GM12878 (cell line): ENCODE measurements at regions not wholly inside any gene's neighbourhood (a gene's known extent, or its start where the extent isn't known, plus 50 kb on each side); places are given as distances from the start of the nearest gene placed in this dataset.

Source experiments
- ATAC-seq: fragments of 200-7000 bp; cut with Tn5 transposase; 3 replicates; pipeline ENCODE4 v1.9.1; 2020; ENCODE audit warnings: mild to moderate bottlenecking, moderate library complexity
- BruUV-seq: library from RNA; stranded (reverse); fragments of 400-500 nt; replicated peaks from 2 replicates; lab custom pipeline; 2021; lab: Mats Ljungman, UMichigan
- CTCF ChIA-PET: fragments of 300-600 bp; sonication (Branson Sonifier 250); formaldehyde crosslinking; extraction: SDS; loops from one replicate; lab custom pipeline; 2021; ENCODE audit warnings: inconsistent platforms; lab: Yijun Ruan, JAX
- POLR2A ChIA-PET: fragments of 350-600 bp; formaldehyde crosslinking; extraction: SDS; loops from one replicate; lab custom pipeline; 2021; ENCODE audit warnings: inconsistent platforms; lab: Charles Lee
- RAD21 ChIA-PET: fragments of 300-600 bp; sonication (Branson Sonifier 250); formaldehyde crosslinking; loops from one replicate; lab custom pipeline; 2023; ENCODE audit warnings: antibody characterized with exemption; ENCODE audit not compliant: unreplicated experiment; lab: Charles Lee
- SMC1A ChIA-PET: fragments of 300-600 bp; sonication (Branson Sonifier 250); formaldehyde crosslinking; loops from one replicate; lab custom pipeline; 2023; ENCODE audit not compliant: unreplicated experiment, uncharacterized antibody; lab: Charles Lee
- DNase-seq: peaks from one replicate; pipeline ENCODE4 v3.0.0-alpha.2; 2011; ENCODE audit warnings: low read depth, low spot score
- FAIRE-seq: peaks from 3 replicates; lab custom pipeline; 2011; peaks lifted over from hg19 to GRCh38; lab: Jason Lieb, UNC
- H2AFZ ChIP-seq: 2 replicates; pipeline ENCODE4 v1.6.0; 2011; ENCODE audit warnings: low read depth, low read length, control low read depth; ENCODE audit not compliant: control insufficient read depth
- H3K27ac ChIP-seq: 2 replicates; pipeline ENCODE4 v1.5.1; 2011; ENCODE audit warnings: control low read depth; ENCODE audit not compliant: control insufficient read depth, insufficient read depth
- H3K27me3 ChIP-seq, 2 experiments: replicated peaks in 1 of 2; 2 replicates each; pipeline versions ENCODE4 v1.6.0 to v1.6.1; 2011; ENCODE audit warnings: low read length in 1 of 2; ENCODE audit not compliant: control insufficient read depth in 2 of 2, insufficient read depth in 2 of 2
- H3K36me3 ChIP-seq, 2 experiments: 2 replicates each; pipeline ENCODE4 v1.5.1; 2011; ENCODE audit warnings: low read length in 1 of 2; ENCODE audit not compliant: control insufficient read depth in 2 of 2, insufficient read depth in 2 of 2
- H3K4me1 ChIP-seq: 2 replicates; pipeline ENCODE4 v1.6.1; 2011; ENCODE audit warnings: mild to moderate bottlenecking, low read length, moderate library complexity, mixed read lengths; ENCODE audit not compliant: control insufficient read depth, insufficient read depth
- H3K4me2 ChIP-seq: 2 replicates; pipeline ENCODE4 v1.6.0; 2011; ENCODE audit warnings: control low read depth; ENCODE audit not compliant: control insufficient read depth, insufficient read depth
- H3K4me3 ChIP-seq: fragments of 200-600 bp; sonication (generic); 2 replicates; pipeline ENCODE4 v1.5.1; 2016
- H3K79me2 ChIP-seq: 2 replicates; pipeline ENCODE4 v1.6.0; 2011; ENCODE audit warnings: low read length; ENCODE audit not compliant: control insufficient read depth, insufficient read depth
- H3K9ac ChIP-seq: 2 replicates; pipeline ENCODE4 v1.8.0; 2011; ENCODE audit warnings: low read length, control low read depth, mixed read lengths; ENCODE audit not compliant: control insufficient read depth, insufficient read depth
- H3K9me3 ChIP-seq: replicated peaks from 3 replicates; pipeline ENCODE4 v1.5.1; 2011; ENCODE audit warnings: mild to moderate bottlenecking, low read length; ENCODE audit not compliant: control insufficient read depth, insufficient read depth
- H4K20me1 ChIP-seq: 2 replicates; pipeline ENCODE4 v1.6.0; 2011; ENCODE audit not compliant: control insufficient read depth, insufficient read depth
- ATF7 ChIP-seq: fragments of 450-650 bp; IDR thresholded peaks from 2 replicates; pipeline ENCODE4 v1.6.1; 2016; ENCODE audit warnings: low read depth, mild to moderate bottlenecking
- CBX3 ChIP-seq: fragments of 200-600 bp; sonication (generic); IDR thresholded peaks from 2 replicates; pipeline ENCODE4 v1.6.1; 2016; ENCODE audit warnings: low read depth, borderline replicate concordance
- CHD4 ChIP-seq: fragments of 200-600 bp; sonication (generic); IDR thresholded peaks from 2 replicates; pipeline ENCODE4 v1.6.1; 2016; ENCODE audit warnings: mild to moderate bottlenecking
- EGR1 ChIP-seq, 2 experiments: IDR thresholded peaks; 1 replicate in 1 of 2; 2 replicates in 1 of 2; pipeline ENCODE4 v1.6.1; 2011 to 2012; ENCODE audit warnings: low read depth in 2 of 2, low read length in 2 of 2, borderline replicate concordance in 1 of 2, mild to moderate bottlenecking in 1 of 2, moderate library complexity in 1 of 2
- MEF2B ChIP-seq: fragments of 450-650 bp; IDR thresholded peaks from 2 replicates; pipeline ENCODE4 v1.6.1; 2018; ENCODE audit warnings: mild to moderate bottlenecking, moderate library complexity; ENCODE audit not compliant: partially characterized antibody, poor library complexity, severe bottlenecking
- NFYB ChIP-seq: IDR thresholded peaks from 2 replicates; pipeline ENCODE4 v1.6.1; 2011; ENCODE audit warnings: low read depth, mild to moderate bottlenecking, low read length, improper control_type of control experiment, moderate library complexity; ENCODE audit not compliant: insufficient read depth
- POLR2AphosphoS5 ChIP-seq: IDR thresholded peaks from 2 replicates; pipeline ENCODE4 v1.6.1; 2011; ENCODE audit warnings: mild to moderate bottlenecking, low read length, inconsistent platforms
- RAD21 ChIP-seq: IDR thresholded peaks from 2 replicates; pipeline ENCODE4 v1.6.1; 2011; ENCODE audit warnings: mild to moderate bottlenecking, low read depth, low read length, moderate library complexity; ENCODE audit not compliant: insufficient read depth
- RAD51 ChIP-seq: fragments of 450-650 bp; IDR thresholded peaks from 2 replicates; pipeline ENCODE4 v1.6.1; 2016; ENCODE audit warnings: moderate library complexity, mild to moderate bottlenecking, inconsistent platforms
- RB1 ChIP-seq: fragments of 450-650 bp; formaldehyde crosslinking; IDR thresholded peaks from 2 replicates; pipeline ENCODE4 v1.6.1; 2017; ENCODE audit warnings: mild to moderate bottlenecking, borderline replicate concordance
- SIN3A ChIP-seq: IDR thresholded peaks from 2 replicates; pipeline ENCODE4 v1.6.1; 2012; ENCODE audit warnings: low read depth, low read length, improper control_type of control experiment
- TCF7 ChIP-seq: IDR thresholded peaks from 2 replicates; pipeline ENCODE4 v1.6.1; 2014; ENCODE audit warnings: antibody characterized with exemption, borderline replicate concordance
- WGBS: methylation state at CpG from one replicate; pipeline ENCODE4 v1.1.6; 2016; ENCODE audit warnings: low lambda C conversion rate; ENCODE audit not compliant: insufficient replicate concordance, insufficient coverage; ENCODE audit errors: missing lambda C conversion rate; 5-methylcytosine and 5-hydroxymethylcytosine counted together
- in situ Hi-C: fragments of 300-500 bp; cut with MboI; formaldehyde crosslinking; loops from 9 replicates; pipeline ENCODE4 v1.14.3; 2018; ENCODE audit warnings: mixed read lengths
- intact Hi-C: fragments of 100-400 bp; cut with micrococcal nuclease; formaldehyde crosslinking; loops from one replicate; pipeline ENCODE4 v1.14.2; 2022; ENCODE audit not compliant: unreplicated experiment

GRCh38 chr11:92750794-92751193 is 218.7 kb upstream of the MTNR1B start:
- ChIA-PET CTCF (no interaction called here), SMC1A (no interaction called here), POLR2A (no interaction called here), RAD21 (no interaction called here)
- intact Hi-C loops (no loop called here), in situ Hi-C loops (no loop called here)
- no peaks in the 10 kb centered on the region for H3K4me1 ChIP-seq
- TF ChIP-seq NFYB (no peak), CBX3 (no peak), RB1 (no peak), TCF7 (no peak), EGR1 (IDR thresholded peaks at IDR 0.05; ENCODE audit: borderline replicate concordance in 1 of 2, low read depth in 2 of 2, low read length in 2 of 2) (no peak), MEF2B (no peak), ATF7 (no peak), RAD21 (no peak), POLR2AphosphoS5 (no peak), CHD4 (no peak), RAD51 (no peak), SIN3A (no peak)
- no peak overlapping the region for H3K4me3 ChIP-seq
- no peaks in the 10 kb centered on the region for H4K20me1 ChIP-seq
- H3K9ac ChIP-seq: no peak overlapping the region
- BruUV-seq: no TSS peak
- H3K79me2 ChIP-seq: no peaks in the 10 kb centered on the region
- no peaks in the 10 kb centered on the region; a peak in 1 of 4 replicates for H3K27me3 ChIP-seq
- no peaks in the 10 kb centered on the region for H3K36me3 ChIP-seq
- WGBS: 9% methylated on average over 5 of the region's 5 CpGs
- no peak overlapping the region for H3K4me2 ChIP-seq
- no peaks in the 10 kb centered on the region for H3K9me3 ChIP-seq
- H2AFZ ChIP-seq: no peak overlapping the region
- no peak for DNase-seq
- no peak for FAIRE-seq
- no peak for ATAC-seq
- no peak overlapping the region for H3K27ac ChIP-seq
